ENCODE measurements at regions not wholly inside any gene's neighbourhood (a gene's known extent, or its start where the extent isn't known, plus 50 kb on each side); places are given as distances from the start of the nearest gene placed in this dataset.

- no peak for DNase-seq
- intact Hi-C loops (cut with DNase I), result no loop called here
- no peak for ATAC-seq
Measured at GRCh38 chr4:10288830-10289537, 168.2 kb downstream of the ZNF518B start.

- intact Hi-C loops (cut with DNase I), result no loop called here
- ATAC-seq, result no peak
- no peak for DNase-seq
Measured at GRCh38 chr4:10285028-10285427, 168.4 kb upstream of the WDR1 start.

- no peak for DNase-seq
- intact Hi-C loops (cut with DNase I), result no loop called here
- ATAC-seq, result no peak
Measured at GRCh38 chr4:10283761-10284160, 167.2 kb upstream of the WDR1 start.

GRCh38 chr4:10281996-10282395, 165.4 kb upstream of the WDR1 start:
- intact Hi-C loops (cut with DNase I), result no loop called here
- ATAC-seq (no peak), DNase-seq (no peak)

- ATAC-seq (no peak), DNase-seq (no peak)
- intact Hi-C loops (cut with DNase I), result no loop called here
Measured at GRCh38 chr4:10279261-10279660, 162.7 kb upstream of the WDR1 start.

- ATAC-seq (no peak), DNase-seq (no peak)
- intact Hi-C loops (cut with DNase I), result no loop called here
Measured at GRCh38 chr4:10278071-10278470, 161.5 kb upstream of the WDR1 start.

GRCh38 chr4:10276152-10276551, 159.6 kb upstream of the WDR1 start:
- DNase-seq (no peak), ATAC-seq (no peak)
- intact Hi-C loops (cut with DNase I), result no loop called here

- ATAC-seq (no peak), DNase-seq (no peak)
- intact Hi-C loops (cut with DNase I), result no loop called here
Measured at GRCh38 chr4:10275696-10276095, 159.1 kb upstream of the WDR1 start.

GRCh38 chr4:10273030-10273429, 156.4 kb upstream of the WDR1 start:
- intact Hi-C loops (cut with DNase I), result no loop called here
- peak in 1 of 2 donors; percentile 27 for ATAC-seq
- DNase-seq, result no peak

- ATAC-seq (no peak), DNase-seq (no peak)
- intact Hi-C loops (cut with DNase I), result no loop called here
Measured at GRCh38 chr4:10272511-10272910, 155.9 kb upstream of the WDR1 start.

- intact Hi-C loops (cut with DNase I), result no loop called here
- no peak for DNase-seq
Measured at GRCh38 chr4:10267066-10267465, 150.5 kb upstream of the WDR1 start.

GRCh38 chr4:10260777-10261176, 144.2 kb upstream of the WDR1 start:
- no peak for DNase-seq
- intact Hi-C loops (cut with DNase I), result no loop called here
- ATAC-seq, result no peak

More at GRCh38 chr4:10267066-10267465, 150.5 kb upstream of the WDR1 start:
- ATAC-seq, result no peak

- intact Hi-C loops (cut with DNase I), result no loop called here
- no peak for DNase-seq
- ATAC-seq, result no peak
Measured at GRCh38 chr4:10259976-10260375, 143.4 kb upstream of the WDR1 start.

- intact Hi-C loops (cut with DNase I), result no loop called here
- no peak for ATAC-seq
- DNase-seq, result no peak
Measured at GRCh38 chr4:10256203-10256602, 139.6 kb upstream of the WDR1 start.

GRCh38 chr4:10253765-10254164, 137.2 kb upstream of the WDR1 start:
- DNase-seq (no peak), ATAC-seq (no peak)
- intact Hi-C loops (cut with DNase I), result no loop called here

- ATAC-seq (no peak), DNase-seq (no peak)
- intact Hi-C loops (cut with DNase I), result no loop called here
Measured at GRCh38 chr4:10245751-10246150, 129.2 kb upstream of the WDR1 start.

- no peak for DNase-seq
- intact Hi-C loops (cut with DNase I), result no loop called here
Measured at GRCh38 chr4:10243856-10244255, 127.3 kb upstream of the WDR1 start.

GRCh38 chr4:10240691-10241090, 124.1 kb upstream of the WDR1 start:
- intact Hi-C loops (cut with DNase I), result no loop called here
- ATAC-seq, result no peak
- DNase-seq, result no peak

More at GRCh38 chr4:10243856-10244255, 127.3 kb upstream of the WDR1 start:
- no peak for ATAC-seq

GRCh38 chr4:10239982-10240654, 123.5 kb upstream of the WDR1 start:
- DNase-seq (peak; percentile 26), ATAC-seq (peak; percentile 70 to 78)
- intact Hi-C loops (cut with DNase I), result loop anchor here in 1 of 2 donors (10.0 kb wide), 1 partner anchor 75 kb away; no protein-coding TSS in a partner anchor

GRCh38 chr4:10237131-10237530, 120.5 kb upstream of the WDR1 start:
- ATAC-seq, result no peak
- intact Hi-C loops (cut with DNase I), result loop anchor here in 1 of 2 donors (10.0 kb wide), 1 partner anchor 72 kb away; no protein-coding TSS in a partner anchor
- no peak for DNase-seq

- ATAC-seq, result peak in 1 of 2 donors; percentile 21
- DNase-seq, result no peak
- intact Hi-C loops (cut with DNase I), result loop anchor here in 1 of 2 donors (10.0 kb wide), 1 partner anchor 67 kb away; no protein-coding TSS in a partner anchor
Measured at GRCh38 chr4:10232114-10232513, 115.5 kb upstream of the WDR1 start.
